H1 (cell line): ENCODE measurements at regions not wholly inside any gene's neighbourhood (a gene's known extent, or its start where the extent isn't known, plus 50 kb on each side); places are given as distances from the start of the nearest gene placed in this dataset.

ENCODE experiments used
- BCL11A ChIP-seq, 2 experiments: IDR thresholded peaks; one replicate each; pipeline ENCODE4 v1.6.1; 2011; ENCODE audit warnings: low read depth in 2 of 2, low read length in 2 of 2, mild to moderate bottlenecking in 2 of 2
- CBX5 ChIP-seq: fragments of 300-800, 300-1000 bp; sonication (generic); IDR thresholded peaks from 2 replicates; pipeline ENCODE4 v1.7.1; 2016; ENCODE audit warnings: antibody characterized with exemption, low read length, low read depth
- CEBPB ChIP-seq: IDR thresholded peaks from 2 replicates; pipeline ENCODE4 v1.6.1; 2012; ENCODE audit warnings: low read depth, low read length
- GTF2F1 ChIP-seq: IDR thresholded peaks from 2 replicates; pipeline ENCODE4 v1.6.1; 2012; ENCODE audit warnings: low read depth, low read length, improper control_type of control experiment, borderline replicate concordance
- JUND ChIP-seq: IDR thresholded peaks from 2 replicates; pipeline ENCODE4 v1.6.1; 2011; ENCODE audit warnings: mild to moderate bottlenecking, improper control_type of control experiment, low read length
- NRF1 ChIP-seq: IDR thresholded peaks from 2 replicates; pipeline ENCODE4 v1.6.1; 2011; ENCODE audit warnings: mild to moderate bottlenecking, low read depth, low read length, improper control_type of control experiment
- PHF8 ChIP-seq: fragments of 200-600 bp; sonication (generic); conservative IDR thresholded peaks from 2 replicates; pipeline ENCODE4 v1.7.1; 2012; ENCODE audit warnings: low read depth, mild to moderate bottlenecking, inconsistent platforms, low read length, moderate library complexity
- POU5F1 ChIP-seq: IDR thresholded peaks from 2 replicates; pipeline ENCODE4 v1.6.1; 2011; ENCODE audit warnings: low read depth, mild to moderate bottlenecking, low read length, moderate library complexity
- RAD21 ChIP-seq, 2 experiments: IDR thresholded peaks in 1 of 2; conservative IDR thresholded peaks in 1 of 2; 2 replicates each; pipeline ENCODE4 v1.6.1; 2011; ENCODE audit warnings: low read depth in 2 of 2, low read length in 2 of 2, improper control_type of control experiment in 1 of 2, inconsistent platforms in 1 of 2, mild to moderate bottlenecking in 1 of 2, moderate library complexity in 1 of 2
- RFX5 ChIP-seq: IDR thresholded peaks from 2 replicates; pipeline ENCODE4 v1.6.1; 2011; ENCODE audit warnings: low read depth, low read length, improper control_type of control experiment, borderline replicate concordance
- SAP30 ChIP-seq: fragments of 300-600 bp; sonication (generic); IDR thresholded peaks from 2 replicates; pipeline ENCODE4 v1.7.1; 2012; ENCODE audit warnings: low read length, moderate library complexity, mild to moderate bottlenecking, inconsistent platforms; ENCODE audit not compliant: insufficient read depth, insufficient replicate concordance
- USF2 ChIP-seq: IDR thresholded peaks from 2 replicates; pipeline ENCODE4 v1.6.1; 2011; ENCODE audit warnings: low read length, improper control_type of control experiment
- TF ChIP-seq, protein P1 (sequence below), 3 experiments: IDR thresholded peaks; 1 replicate in 2 of 3; 2 replicates in 1 of 3; pipeline versions ENCODE4 v1.5.1 to v1.6.1; 2011; ENCODE audit warnings: low read length in 3 of 3, mild to moderate bottlenecking in 3 of 3, inconsistent platforms in 2 of 3, low read depth in 1 of 3, moderate library complexity in 1 of 3; ENCODE audit not compliant: insufficient read depth in 1 of 3; ENCODE audit errors: control extremely low read depth in 1 of 3

- TF ChIP-seq, protein P1, sequence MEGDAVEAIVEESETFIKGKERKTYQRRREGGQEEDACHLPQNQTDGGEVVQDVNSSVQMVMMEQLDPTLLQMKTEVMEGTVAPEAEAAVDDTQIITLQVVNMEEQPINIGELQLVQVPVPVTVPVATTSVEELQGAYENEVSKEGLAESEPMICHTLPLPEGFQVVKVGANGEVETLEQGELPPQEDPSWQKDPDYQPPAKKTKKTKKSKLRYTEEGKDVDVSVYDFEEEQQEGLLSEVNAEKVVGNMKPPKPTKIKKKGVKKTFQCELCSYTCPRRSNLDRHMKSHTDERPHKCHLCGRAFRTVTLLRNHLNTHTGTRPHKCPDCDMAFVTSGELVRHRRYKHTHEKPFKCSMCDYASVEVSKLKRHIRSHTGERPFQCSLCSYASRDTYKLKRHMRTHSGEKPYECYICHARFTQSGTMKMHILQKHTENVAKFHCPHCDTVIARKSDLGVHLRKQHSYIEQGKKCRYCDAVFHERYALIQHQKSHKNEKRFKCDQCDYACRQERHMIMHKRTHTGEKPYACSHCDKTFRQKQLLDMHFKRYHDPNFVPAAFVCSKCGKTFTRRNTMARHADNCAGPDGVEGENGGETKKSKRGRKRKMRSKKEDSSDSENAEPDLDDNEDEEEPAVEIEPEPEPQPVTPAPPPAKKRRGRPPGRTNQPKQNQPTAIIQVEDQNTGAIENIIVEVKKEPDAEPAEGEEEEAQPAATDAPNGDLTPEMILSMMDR (IDR thresholded peaks at IDR 0.05; ENCODE audit: control extremely low read depth in 1 of 3, insufficient read depth in 1 of 3, low read depth in 1 of 3, low read length in 3 of 3), result peak; percentile 67 to 85 (median 68)
- TF ChIP-seq JUND (no peak), SAP30 (no peak), RAD21 (IDR thresholded peaks at IDR 0.05 in 1 of 2, conservative IDR thresholded peaks at IDR 0.05 in 1 of 2; ENCODE audit: low read depth in 2 of 2, low read length in 2 of 2) (peak; percentile 72 to 81), USF2 (no peak), NRF1 (no peak), CBX5 (no peak), PHF8 (no peak), BCL11A (IDR thresholded peaks at IDR 0.05; ENCODE audit: low read depth in 2 of 2, low read length in 2 of 2) (no peak), CEBPB (no peak), RFX5 (no peak), GTF2F1 (no peak), POU5F1 (no peak)
These were observed 188.6 kb downstream of the FCRL5 start (continued) for GRCh38 chr1:157363660-157364140.
